Neural cell (in vitro differentiated cells): ENCODE measurements at regions not wholly inside any gene's neighbourhood (a gene's known extent, or its start where the extent isn't known, plus 50 kb on each side); places are given as distances from the start of the nearest gene placed in this dataset.

ENCODE experiments used
- H2AFZ ChIP-seq: fragments of 200-600, 300-800 bp; sonication (generic), shearing (Covaris generic); 2 replicates; pipeline ENCODE4 v1.6.0; 2014; ENCODE audit warnings: low read depth, mild to moderate bottlenecking, antibody characterized with exemption, low read length, moderate library complexity
- H3F3A ChIP-seq: fragments of 200-600 bp; shearing (Covaris generic); 2 replicates; pipeline ENCODE4 v1.6.1; 2016; ENCODE audit warnings: mild to moderate bottlenecking, moderate library complexity, mixed read lengths, antibody characterized with exemption, low read length; ENCODE audit not compliant: insufficient read depth, poor library complexity, severe bottlenecking
- H3K27ac ChIP-seq: fragments of 200-600, 300-800 bp; sonication (generic), shearing (Covaris generic); 2 replicates; pipeline ENCODE4 v1.5.1; 2014; ENCODE audit warnings: mild to moderate bottlenecking, low read length, moderate library complexity
- H3K27me3 ChIP-seq: fragments of 300-800, 200-600 bp; sonication (generic), shearing (Covaris generic); 2 replicates; pipeline ENCODE4 v1.6.0; 2014; ENCODE audit warnings: mild to moderate bottlenecking, low read depth, low read length, moderate library complexity; ENCODE audit not compliant: insufficient read depth
- H3K36me3 ChIP-seq: fragments of 300-800, 200-600 bp; sonication (generic), shearing (Covaris generic); 2 replicates; pipeline ENCODE4 v1.5.1; 2014; ENCODE audit warnings: mild to moderate bottlenecking, antibody characterized with exemption, low read length, moderate library complexity; ENCODE audit not compliant: insufficient read depth
- H3K4me2 ChIP-seq: fragments of 300-800, 200-600 bp; sonication (generic), shearing (Covaris generic); 2 replicates; pipeline ENCODE4 v1.6.0; 2014; ENCODE audit warnings: mild to moderate bottlenecking, low read length
- H3K4me3 ChIP-seq: fragments of 300-800, 200-600 bp; sonication (generic), shearing (Covaris generic); 2 replicates; pipeline ENCODE4 v1.5.1; 2014; ENCODE audit warnings: mild to moderate bottlenecking, low read length, moderate library complexity
- H3K79me2 ChIP-seq: fragments of 200-600 bp; shearing (Covaris generic); replicated peaks from 2 replicates; pipeline ENCODE4 v1.6.0; 2014; ENCODE audit warnings: mild to moderate bottlenecking, low read length, moderate library complexity; ENCODE audit not compliant: insufficient read depth
- H3K9ac ChIP-seq: fragments of 300-800, 200-600 bp; sonication (generic), shearing (Covaris generic); 2 replicates; pipeline ENCODE4 v1.6.1; 2016; ENCODE audit warnings: mild to moderate bottlenecking, low read length, mixed read lengths
- H3K9me2 ChIP-seq: fragments of 200-600 bp; shearing (Covaris generic); 2 replicates; pipeline ENCODE4 v1.6.1; 2016; ENCODE audit warnings: mild to moderate bottlenecking, low read length, mixed read lengths; ENCODE audit not compliant: insufficient read depth
- H3K9me3 ChIP-seq: fragments of 200-600, 300-800 bp; sonication (generic), shearing (Covaris generic); 2 replicates; pipeline ENCODE4 v1.6.1; 2016; ENCODE audit warnings: mild to moderate bottlenecking, mixed run types, low read length, moderate library complexity, mixed read lengths
- H4K20me1 ChIP-seq: fragments of 200-600 bp; shearing (Covaris generic); 2 replicates; pipeline ENCODE4 v1.6.1; 2016; ENCODE audit warnings: mild to moderate bottlenecking, mixed run types; ENCODE audit not compliant: insufficient read depth
- EP300 ChIP-seq: fragments of 450-650 bp; conservative IDR thresholded peaks from 2 replicates; pipeline ENCODE4 v1.6.1; 2014; ENCODE audit warnings: antibody characterized with exemption, mild to moderate bottlenecking, moderate library complexity; ENCODE audit not compliant: poor library complexity, severe bottlenecking
- EZH2 ChIP-seq: fragments of 200-600, 300-800 bp; shearing (Covaris generic), sonication (generic); IDR thresholded peaks from 2 replicates; pipeline ENCODE4 v1.6.1; 2014; ENCODE audit warnings: antibody characterized with exemption, low read length, borderline replicate concordance, mild to moderate bottlenecking; ENCODE audit not compliant: insufficient read depth, poor library complexity, severe bottlenecking
- MXI1 ChIP-seq: fragments of 450-650 bp; conservative IDR thresholded peaks from 2 replicates; pipeline ENCODE4 v1.6.1; 2014; ENCODE audit warnings: antibody characterized with exemption, mild to moderate bottlenecking; ENCODE audit not compliant: poor library complexity, severe bottlenecking
- POLR2AphosphoS5 ChIP-seq: IDR thresholded peaks from 2 replicates; pipeline ENCODE4 v1.6.1; 2012
- RAD21 ChIP-seq: fragments of 450-650 bp; conservative IDR thresholded peaks from 2 replicates; pipeline ENCODE4 v1.6.1; 2014; ENCODE audit warnings: antibody characterized with exemption, mild to moderate bottlenecking, moderate library complexity
- REST ChIP-seq: IDR thresholded peaks from 2 replicates; pipeline ENCODE4 v1.6.1; 2012; ENCODE audit warnings: borderline replicate concordance
- SMC3 ChIP-seq: fragments of 450-650 bp; conservative IDR thresholded peaks from 2 replicates; pipeline ENCODE4 v1.6.1; 2014; ENCODE audit warnings: antibody characterized with exemption, mild to moderate bottlenecking, moderate library complexity; ENCODE audit not compliant: poor library complexity
- TAF1 ChIP-seq: IDR thresholded peaks from 2 replicates; pipeline ENCODE4 v1.6.1; 2012; ENCODE audit warnings: low read depth
- TF ChIP-seq, protein P1 (sequence below): fragments of 450-650 bp; IDR thresholded peaks from 2 replicates; pipeline ENCODE4 v1.5.1; 2014; ENCODE audit warnings: antibody characterized with exemption, mild to moderate bottlenecking, moderate library complexity; ENCODE audit not compliant: poor library complexity, severe bottlenecking

- no peak overlapping the region for H2AFZ ChIP-seq
- no peak overlapping the region for H3K4me3 ChIP-seq
Observed at GRCh38 chr4:124947622-124948265, 235.2 kb upstream of the ANKRD50 start.

GRCh38 chr4:124946696-124947095 is 234.2 kb upstream of the ANKRD50 start:
- no peaks in the 10 kb centered on the region for H3K27me3 ChIP-seq
- no peaks in the 10 kb centered on the region for H3K9me2 ChIP-seq
- H2AFZ ChIP-seq = no peak overlapping the region
- no peaks in the 10 kb centered on the region for H3K9me3 ChIP-seq
- H3F3A ChIP-seq = no peaks in the 10 kb centered on the region
- no peak overlapping the region for H3K27ac ChIP-seq
- H3K4me2 ChIP-seq = no peak overlapping the region
- no peak for TF ChIP-seq RAD21
- no peak for TF ChIP-seq EZH2
- TF ChIP-seq, protein P1, sequence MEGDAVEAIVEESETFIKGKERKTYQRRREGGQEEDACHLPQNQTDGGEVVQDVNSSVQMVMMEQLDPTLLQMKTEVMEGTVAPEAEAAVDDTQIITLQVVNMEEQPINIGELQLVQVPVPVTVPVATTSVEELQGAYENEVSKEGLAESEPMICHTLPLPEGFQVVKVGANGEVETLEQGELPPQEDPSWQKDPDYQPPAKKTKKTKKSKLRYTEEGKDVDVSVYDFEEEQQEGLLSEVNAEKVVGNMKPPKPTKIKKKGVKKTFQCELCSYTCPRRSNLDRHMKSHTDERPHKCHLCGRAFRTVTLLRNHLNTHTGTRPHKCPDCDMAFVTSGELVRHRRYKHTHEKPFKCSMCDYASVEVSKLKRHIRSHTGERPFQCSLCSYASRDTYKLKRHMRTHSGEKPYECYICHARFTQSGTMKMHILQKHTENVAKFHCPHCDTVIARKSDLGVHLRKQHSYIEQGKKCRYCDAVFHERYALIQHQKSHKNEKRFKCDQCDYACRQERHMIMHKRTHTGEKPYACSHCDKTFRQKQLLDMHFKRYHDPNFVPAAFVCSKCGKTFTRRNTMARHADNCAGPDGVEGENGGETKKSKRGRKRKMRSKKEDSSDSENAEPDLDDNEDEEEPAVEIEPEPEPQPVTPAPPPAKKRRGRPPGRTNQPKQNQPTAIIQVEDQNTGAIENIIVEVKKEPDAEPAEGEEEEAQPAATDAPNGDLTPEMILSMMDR = no peak
- TF ChIP-seq POLR2AphosphoS5 = no peak
- TF ChIP-seq SMC3 = no peak
- no peaks in the 10 kb centered on the region for H3K36me3 ChIP-seq
- H3K79me2 ChIP-seq = no peaks in the 10 kb centered on the region
- H3K9ac ChIP-seq = no peak overlapping the region
- H4K20me1 ChIP-seq = no peaks in the 10 kb centered on the region
- no peak overlapping the region for H3K4me3 ChIP-seq

More at GRCh38 chr4:124947622-124948265, 235.2 kb upstream of the ANKRD50 start:
- Histone ChIP-seq H3K9me3 (no peaks in the 10 kb centered on the region), H3K4me2 (no peak overlapping the region), H3F3A (no peaks in the 10 kb centered on the region), H3K9ac (no peak overlapping the region), H4K20me1 (no peaks in the 10 kb centered on the region), H3K9me2 (no peaks in the 10 kb centered on the region), H3K27me3 (no peaks in the 10 kb centered on the region), H3K27ac (no peak overlapping the region), H3K79me2 (no peaks in the 10 kb centered on the region), H3K36me3 (no peaks in the 10 kb centered on the region)
- TF ChIP-seq EZH2 = no peak
- no peak for TF ChIP-seq REST
- TF ChIP-seq MXI1 = no peak
- no peak for TF ChIP-seq SMC3
- TF ChIP-seq POLR2AphosphoS5 = no peak
- TF ChIP-seq EP300 = no peak
- TF ChIP-seq RAD21 = no peak
- TF ChIP-seq TAF1 = no peak
- TF ChIP-seq, protein P1 = no peak
